ENCODE measurements at regions not wholly inside any gene's neighbourhood (a gene's known extent, or its start where the extent isn't known, plus 50 kb on each side); places are given as distances from the start of the nearest gene placed in this dataset.

DNA sequence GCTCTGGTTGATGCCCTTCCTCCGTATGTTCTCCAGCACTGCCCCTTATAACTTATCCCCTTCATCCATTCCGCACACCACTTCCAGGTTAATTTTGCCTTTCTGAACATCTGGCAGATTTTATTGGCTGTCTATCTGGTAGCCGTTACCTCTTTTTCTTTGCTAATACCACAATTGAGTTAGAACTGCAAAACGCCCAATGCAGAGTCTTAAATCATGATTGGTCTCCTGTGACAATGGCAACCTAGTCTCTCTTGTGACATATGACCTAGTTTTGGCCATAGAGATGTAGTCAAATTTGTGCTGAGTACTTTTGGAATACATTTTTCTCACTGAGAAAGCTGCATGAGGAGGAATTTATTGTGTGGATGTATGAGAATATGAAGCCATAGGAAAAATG is 365.7 kb upstream of the PRR16 start:
- TF ChIP-seq, protein P1, sequence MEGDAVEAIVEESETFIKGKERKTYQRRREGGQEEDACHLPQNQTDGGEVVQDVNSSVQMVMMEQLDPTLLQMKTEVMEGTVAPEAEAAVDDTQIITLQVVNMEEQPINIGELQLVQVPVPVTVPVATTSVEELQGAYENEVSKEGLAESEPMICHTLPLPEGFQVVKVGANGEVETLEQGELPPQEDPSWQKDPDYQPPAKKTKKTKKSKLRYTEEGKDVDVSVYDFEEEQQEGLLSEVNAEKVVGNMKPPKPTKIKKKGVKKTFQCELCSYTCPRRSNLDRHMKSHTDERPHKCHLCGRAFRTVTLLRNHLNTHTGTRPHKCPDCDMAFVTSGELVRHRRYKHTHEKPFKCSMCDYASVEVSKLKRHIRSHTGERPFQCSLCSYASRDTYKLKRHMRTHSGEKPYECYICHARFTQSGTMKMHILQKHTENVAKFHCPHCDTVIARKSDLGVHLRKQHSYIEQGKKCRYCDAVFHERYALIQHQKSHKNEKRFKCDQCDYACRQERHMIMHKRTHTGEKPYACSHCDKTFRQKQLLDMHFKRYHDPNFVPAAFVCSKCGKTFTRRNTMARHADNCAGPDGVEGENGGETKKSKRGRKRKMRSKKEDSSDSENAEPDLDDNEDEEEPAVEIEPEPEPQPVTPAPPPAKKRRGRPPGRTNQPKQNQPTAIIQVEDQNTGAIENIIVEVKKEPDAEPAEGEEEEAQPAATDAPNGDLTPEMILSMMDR (conservative IDR thresholded peaks at IDR 0.05): no peak
- TF ChIP-seq ZFX (IDR thresholded peaks at IDR 0.05): no peak
- no peak overlapping the region for H3K27ac ChIP-seq

DNA sequence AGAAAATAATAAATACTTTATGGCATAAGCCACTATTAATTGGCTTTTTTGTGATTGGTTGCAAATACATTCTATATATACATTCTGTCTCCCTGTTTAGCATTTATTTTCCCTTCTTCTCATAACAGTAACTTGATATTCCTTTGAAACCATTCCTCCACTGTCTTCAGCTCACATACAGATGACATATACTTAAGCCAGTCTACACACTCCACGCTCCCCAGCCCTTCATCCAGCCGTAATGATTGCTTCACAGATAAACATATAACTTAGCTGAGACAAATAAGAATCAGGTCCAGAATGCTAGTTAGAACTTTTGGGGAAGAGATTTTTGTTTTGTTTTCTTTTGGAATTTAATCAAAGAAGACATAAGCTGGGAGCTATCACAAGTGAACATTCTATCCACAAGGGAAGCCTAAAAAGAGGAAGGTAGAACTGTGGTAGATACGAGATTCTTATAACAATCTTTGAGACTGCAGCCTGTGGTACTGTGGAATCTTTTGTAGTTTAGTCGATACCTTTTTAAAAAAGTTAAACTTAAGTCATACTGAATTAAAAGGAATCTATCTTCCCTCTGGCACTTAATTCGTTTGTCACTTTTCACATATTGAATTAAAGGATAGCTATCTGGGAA is 365.1 kb upstream of the PRR16 start:
- no peak overlapping the region for H3K27ac ChIP-seq
- TF ChIP-seq, protein P1 (conservative IDR thresholded peaks at IDR 0.05): no peak
- TF ChIP-seq ZFX (IDR thresholded peaks at IDR 0.05): no peak

DNA sequence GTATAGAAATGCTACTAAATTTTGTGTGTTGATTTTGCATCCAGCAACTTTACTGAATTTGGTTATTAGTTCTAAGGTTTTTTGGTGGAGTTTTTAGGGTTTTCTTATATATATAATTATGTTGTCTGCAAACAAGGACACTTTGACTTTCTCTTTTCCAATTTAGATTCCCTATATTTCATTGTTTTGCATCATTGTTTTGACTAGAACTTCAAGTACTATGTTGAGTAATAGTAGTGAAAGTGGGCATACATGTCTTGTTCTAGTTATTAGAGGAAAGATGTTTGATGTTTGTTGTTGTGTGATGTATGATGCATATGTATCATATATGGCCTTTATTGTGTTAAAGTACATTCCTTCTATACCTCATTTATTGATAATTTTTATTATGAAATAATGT is 362.3 kb upstream of the PRR16 start:
- TF ChIP-seq ZFX (IDR thresholded peaks at IDR 0.05): no peak
- TF ChIP-seq, protein P1 (conservative IDR thresholded peaks at IDR 0.05): no peak
- H3K27ac ChIP-seq: no peak overlapping the region

DNA sequence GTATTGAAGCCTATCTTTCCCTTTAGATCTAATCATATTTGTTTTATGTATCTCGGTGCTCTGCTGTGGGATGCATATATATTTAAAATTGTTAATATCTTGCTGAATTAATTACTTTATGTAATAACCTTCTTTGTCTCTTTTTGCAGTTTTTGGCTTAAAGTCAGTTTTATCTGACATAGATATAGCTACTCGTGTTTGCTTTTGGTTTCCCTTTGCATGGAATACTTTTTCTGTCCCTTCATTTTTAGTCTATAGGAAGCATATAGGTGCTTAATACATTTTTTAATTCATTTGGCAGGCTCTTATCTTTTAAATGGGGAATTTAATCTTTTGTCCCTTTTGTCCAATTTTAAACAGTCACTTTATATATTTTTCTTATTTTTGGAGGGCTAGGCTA is 360.6 kb upstream of the PRR16 start:
- no peak overlapping the region for H3K27ac ChIP-seq
- TF ChIP-seq ZFX (IDR thresholded peaks at IDR 0.05): no peak
- TF ChIP-seq, protein P1 (conservative IDR thresholded peaks at IDR 0.05): no peak

DNA sequence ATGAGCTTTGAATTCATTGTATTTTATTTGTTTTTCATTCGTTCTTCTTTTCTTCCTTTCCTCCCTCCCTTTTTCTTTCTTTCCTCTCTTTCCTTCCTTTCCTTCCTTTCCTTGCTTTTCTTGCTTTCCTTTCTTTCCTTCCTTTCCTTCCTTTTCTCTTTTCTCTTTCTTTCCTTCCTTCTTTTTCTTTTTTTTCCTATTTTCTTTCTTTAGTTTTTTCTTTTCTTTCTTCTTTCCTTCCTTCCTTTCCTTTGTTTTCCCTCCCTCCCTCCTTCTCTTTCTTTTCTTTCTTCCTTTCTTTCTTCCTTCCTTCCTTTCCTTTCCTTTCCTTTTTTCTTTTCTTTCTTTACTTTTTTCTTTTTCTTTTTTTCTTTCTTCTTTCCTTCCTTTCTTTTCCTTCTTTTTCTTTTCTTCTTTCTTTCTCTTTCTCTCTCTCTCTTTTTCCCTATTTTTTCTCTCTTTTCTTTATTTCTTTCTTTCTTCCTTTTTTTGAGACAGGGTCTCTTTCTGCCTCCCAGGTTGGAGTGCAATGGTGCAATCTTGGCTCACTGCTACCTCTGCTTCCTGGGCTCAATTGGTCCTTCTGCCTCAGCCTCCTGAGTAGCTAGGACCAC is 357.1 kb upstream of the PRR16 start:
- TF ChIP-seq ZFX (IDR thresholded peaks at IDR 0.05): no peak
- TF ChIP-seq, protein P1 (conservative IDR thresholded peaks at IDR 0.05): no peak
- no peak overlapping the region for H3K27ac ChIP-seq

DNA sequence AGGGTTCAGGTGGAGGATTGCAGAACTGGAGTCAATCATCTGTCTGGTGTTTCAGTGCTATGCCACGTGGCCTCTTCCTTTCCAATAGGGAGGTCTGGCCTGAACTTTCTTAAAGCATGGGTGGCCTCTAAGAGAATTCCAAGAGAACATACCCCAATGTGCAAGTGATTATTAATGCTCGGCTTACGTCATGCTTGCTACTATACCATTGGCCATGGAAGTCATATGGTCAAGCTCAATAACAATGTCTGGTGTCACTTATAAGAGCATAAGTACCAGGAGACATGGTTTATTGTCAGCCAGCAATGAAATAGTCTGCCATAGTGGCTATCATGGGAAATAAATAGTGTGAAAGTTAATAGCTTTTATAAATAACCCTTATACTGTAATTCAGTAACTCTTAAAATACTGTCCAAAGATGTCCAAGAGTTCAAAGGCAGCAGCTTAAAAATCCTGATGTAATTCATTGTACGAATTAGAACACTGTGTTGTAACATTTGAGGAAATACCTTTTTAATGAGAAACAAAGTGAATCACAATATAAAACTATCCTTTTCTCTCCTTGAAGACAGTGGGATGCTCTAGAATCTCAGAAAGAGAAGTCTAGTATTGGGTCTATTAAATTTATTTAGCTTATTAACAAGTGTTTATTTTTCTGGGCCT is 355.4 kb upstream of the PRR16 start:
- TF ChIP-seq, protein P1 (conservative IDR thresholded peaks at IDR 0.05): no peak
- H3K27ac ChIP-seq: no peak overlapping the region

DNA sequence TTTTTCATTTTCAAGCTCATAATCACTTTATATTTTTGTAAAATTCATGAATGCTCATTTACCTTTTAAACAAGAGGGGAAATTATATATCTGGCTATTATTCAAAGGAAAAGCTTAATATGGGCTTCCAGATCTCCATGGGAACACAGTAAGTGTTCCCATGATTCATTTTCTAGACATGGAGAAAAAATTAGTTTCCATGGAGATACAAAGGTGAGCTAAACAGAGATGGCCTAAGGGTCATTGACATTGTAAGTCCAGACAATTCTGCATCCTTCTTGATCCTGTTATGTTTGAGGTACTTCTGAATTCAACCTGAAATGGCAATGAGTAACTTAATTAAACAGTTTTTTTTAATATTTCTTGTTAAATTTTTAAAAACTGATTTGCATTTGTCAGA is 341.4 kb upstream of the PRR16 start:
- TF ChIP-seq, protein P1 (conservative IDR thresholded peaks at IDR 0.05): no peak
- TF ChIP-seq ZFX (IDR thresholded peaks at IDR 0.05): no peak
- no peak overlapping the region for H3K27ac ChIP-seq

Data from C4-2B (cell line).